GM12878 (cell line): ENCODE measurements at regions not wholly inside any gene's neighbourhood (a gene's known extent, or its start where the extent isn't known, plus 50 kb on each side); places are given as distances from the start of the nearest gene placed in this dataset.

ENCODE experiments used
- ATAC-seq: fragments of 200-7000 bp; cut with Tn5 transposase; 3 replicates; pipeline ENCODE4 v1.9.1; 2020; ENCODE audit warnings: mild to moderate bottlenecking, moderate library complexity
- BruUV-seq: library from RNA; stranded (reverse); fragments of 400-500 nt; replicated peaks from 2 replicates; lab custom pipeline; 2021; lab: Mats Ljungman, UMichigan
- CTCF ChIA-PET: fragments of 300-600 bp; sonication (Branson Sonifier 250); formaldehyde crosslinking; extraction: SDS; loops from one replicate; lab custom pipeline; 2021; ENCODE audit warnings: inconsistent platforms; lab: Yijun Ruan, JAX
- POLR2A ChIA-PET: fragments of 350-600 bp; formaldehyde crosslinking; extraction: SDS; loops from one replicate; lab custom pipeline; 2021; ENCODE audit warnings: inconsistent platforms; lab: Charles Lee
- RAD21 ChIA-PET: fragments of 300-600 bp; sonication (Branson Sonifier 250); formaldehyde crosslinking; loops from one replicate; lab custom pipeline; 2023; ENCODE audit warnings: antibody characterized with exemption; ENCODE audit not compliant: unreplicated experiment; lab: Charles Lee
- SMC1A ChIA-PET: fragments of 300-600 bp; sonication (Branson Sonifier 250); formaldehyde crosslinking; loops from one replicate; lab custom pipeline; 2023; ENCODE audit not compliant: unreplicated experiment, uncharacterized antibody; lab: Charles Lee
- DNase-seq: peaks from one replicate; pipeline ENCODE4 v3.0.0-alpha.2; 2011; ENCODE audit warnings: low read depth, low spot score
- FAIRE-seq: peaks from 3 replicates; lab custom pipeline; 2011; peaks lifted over from hg19 to GRCh38; lab: Jason Lieb, UNC
- H2AFZ ChIP-seq: 2 replicates; pipeline ENCODE4 v1.6.0; 2011; ENCODE audit warnings: low read depth, low read length, control low read depth; ENCODE audit not compliant: control insufficient read depth
- H3K27ac ChIP-seq: 2 replicates; pipeline ENCODE4 v1.5.1; 2011; ENCODE audit warnings: control low read depth; ENCODE audit not compliant: control insufficient read depth, insufficient read depth
- H3K27me3 ChIP-seq, 2 experiments: replicated peaks in 1 of 2; 2 replicates each; pipeline versions ENCODE4 v1.6.0 to v1.6.1; 2011; ENCODE audit warnings: low read length in 1 of 2; ENCODE audit not compliant: control insufficient read depth in 2 of 2, insufficient read depth in 2 of 2
- H3K36me3 ChIP-seq, 2 experiments: 2 replicates each; pipeline ENCODE4 v1.5.1; 2011; ENCODE audit warnings: low read length in 1 of 2; ENCODE audit not compliant: control insufficient read depth in 2 of 2, insufficient read depth in 2 of 2
- H3K4me1 ChIP-seq: 2 replicates; pipeline ENCODE4 v1.6.1; 2011; ENCODE audit warnings: mild to moderate bottlenecking, low read length, moderate library complexity, mixed read lengths; ENCODE audit not compliant: control insufficient read depth, insufficient read depth
- H3K4me2 ChIP-seq: 2 replicates; pipeline ENCODE4 v1.6.0; 2011; ENCODE audit warnings: control low read depth; ENCODE audit not compliant: control insufficient read depth, insufficient read depth
- H3K4me3 ChIP-seq: fragments of 200-600 bp; sonication (generic); 2 replicates; pipeline ENCODE4 v1.5.1; 2016
- H3K79me2 ChIP-seq: 2 replicates; pipeline ENCODE4 v1.6.0; 2011; ENCODE audit warnings: low read length; ENCODE audit not compliant: control insufficient read depth, insufficient read depth
- H3K9ac ChIP-seq: 2 replicates; pipeline ENCODE4 v1.8.0; 2011; ENCODE audit warnings: low read length, control low read depth, mixed read lengths; ENCODE audit not compliant: control insufficient read depth, insufficient read depth
- H3K9me3 ChIP-seq: replicated peaks from 3 replicates; pipeline ENCODE4 v1.5.1; 2011; ENCODE audit warnings: mild to moderate bottlenecking, low read length; ENCODE audit not compliant: control insufficient read depth, insufficient read depth
- H4K20me1 ChIP-seq: 2 replicates; pipeline ENCODE4 v1.6.0; 2011; ENCODE audit not compliant: control insufficient read depth, insufficient read depth
- IKZF2 ChIP-seq, 2 experiments: fragments of 450-650 bp; IDR thresholded peaks; 2 replicates each; pipeline ENCODE4 v1.6.1; 2017; ENCODE audit warnings: mild to moderate bottlenecking in 2 of 2, moderate library complexity in 2 of 2
- IRF4 ChIP-seq: IDR thresholded peaks from 2 replicates; pipeline ENCODE4 v1.6.1; 2011; ENCODE audit warnings: low read depth, low read length
- KAT2A ChIP-seq: conservative IDR thresholded peaks from 2 replicates; pipeline ENCODE4 v1.6.1; 2011; ENCODE audit warnings: low read depth, low read length; ENCODE audit not compliant: control insufficient read depth
- WGBS: methylation state at CpG from one replicate; pipeline ENCODE4 v1.1.6; 2016; ENCODE audit warnings: low lambda C conversion rate; ENCODE audit not compliant: insufficient replicate concordance, insufficient coverage; ENCODE audit errors: missing lambda C conversion rate; 5-methylcytosine and 5-hydroxymethylcytosine counted together
- in situ Hi-C: fragments of 300-500 bp; cut with MboI; formaldehyde crosslinking; loops from 9 replicates; pipeline ENCODE4 v1.14.3; 2018; ENCODE audit warnings: mixed read lengths
- intact Hi-C: fragments of 100-400 bp; cut with micrococcal nuclease; formaldehyde crosslinking; loops from one replicate; pipeline ENCODE4 v1.14.2; 2022; ENCODE audit not compliant: unreplicated experiment
- TF ChIP-seq, protein P1 (sequence below): fragments of 450-650 bp; formaldehyde crosslinking; IDR thresholded peaks from 2 replicates; pipeline ENCODE4 v1.4.0; 2022; ENCODE audit warnings: mild to moderate bottlenecking, moderate library complexity
- TF ChIP-seq, protein P2 (sequence below): IDR thresholded peaks from 2 replicates; pipeline ENCODE4 v1.6.1; 2012; ENCODE audit warnings: low read length, inconsistent platforms
- TF ChIP-seq, protein P3 (sequence below): fragments of 450-650 bp; IDR thresholded peaks from 2 replicates; pipeline ENCODE4 v1.6.1; 2018; ENCODE audit warnings: mild to moderate bottlenecking, low read depth, moderate library complexity; ENCODE audit not compliant: partially characterized antibody
- TF ChIP-seq, protein P4 (sequence below): fragments of 450-650 bp; IDR thresholded peaks from 2 replicates; pipeline ENCODE4 v1.6.1; 2018; ENCODE audit warnings: borderline replicate concordance, mild to moderate bottlenecking; ENCODE audit not compliant: partially characterized antibody

DNA sequence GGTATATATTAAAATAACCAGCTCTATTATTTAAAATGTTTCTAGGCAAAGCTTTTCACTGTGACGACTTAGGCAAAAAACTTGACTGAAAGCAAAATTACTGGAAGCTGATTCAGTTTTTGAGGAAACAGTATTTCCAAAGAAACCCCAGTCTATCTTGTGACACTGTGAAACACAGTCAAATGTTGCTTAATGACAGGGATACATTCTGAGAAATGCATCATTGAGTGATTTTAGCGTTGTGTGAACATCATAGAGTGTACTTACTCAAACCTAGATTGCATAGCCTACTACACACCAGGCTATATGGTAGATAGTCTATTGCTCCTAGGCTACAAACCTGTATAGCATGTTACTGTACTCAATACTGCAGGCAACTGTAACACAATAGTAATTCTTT, 116.9 kb upstream of the KCNK1 start:
- WGBS, result 0% methylated on average over 2 of the region's 2 CpGs
- Histone ChIP-seq H2AFZ (no peak overlapping the region), H3K79me2 (no peaks in the 10 kb centered on the region), H3K27ac (no peak overlapping the region), H3K9me3 (no peaks in the 10 kb centered on the region), H3K4me2 (no peak overlapping the region), H3K9ac (no peak overlapping the region), H3K27me3 (no peaks in the 10 kb centered on the region), H4K20me1 (no peaks in the 10 kb centered on the region), H3K4me1 (no peaks in the 10 kb centered on the region), H3K4me3 (no peak overlapping the region), H3K36me3 (no peaks in the 10 kb centered on the region)
- no TSS peak for BruUV-seq
- ChIA-PET POLR2A (no interaction called here), SMC1A (interaction anchor here (0.6 to 0.7 kb wide), 2 partner anchors 31 to 290 kb away, joined by 3 read pairs; no protein-coding TSS in a partner anchor), RAD21 (interaction anchor here (1.0 kb wide), 1 partner anchor 56 kb away, joined by 3 read pairs; no protein-coding TSS in a partner anchor), CTCF (interaction anchor here (1.3 kb wide), 1 partner anchor 9 kb away, joined by 4 read pairs; no protein-coding TSS in a partner anchor)
- intact Hi-C loops, result no loop called here
- in situ Hi-C loops, result no loop called here
- FAIRE-seq (no peak), DNase-seq (no peak), ATAC-seq (no peak)
- TF ChIP-seq, protein P1, sequence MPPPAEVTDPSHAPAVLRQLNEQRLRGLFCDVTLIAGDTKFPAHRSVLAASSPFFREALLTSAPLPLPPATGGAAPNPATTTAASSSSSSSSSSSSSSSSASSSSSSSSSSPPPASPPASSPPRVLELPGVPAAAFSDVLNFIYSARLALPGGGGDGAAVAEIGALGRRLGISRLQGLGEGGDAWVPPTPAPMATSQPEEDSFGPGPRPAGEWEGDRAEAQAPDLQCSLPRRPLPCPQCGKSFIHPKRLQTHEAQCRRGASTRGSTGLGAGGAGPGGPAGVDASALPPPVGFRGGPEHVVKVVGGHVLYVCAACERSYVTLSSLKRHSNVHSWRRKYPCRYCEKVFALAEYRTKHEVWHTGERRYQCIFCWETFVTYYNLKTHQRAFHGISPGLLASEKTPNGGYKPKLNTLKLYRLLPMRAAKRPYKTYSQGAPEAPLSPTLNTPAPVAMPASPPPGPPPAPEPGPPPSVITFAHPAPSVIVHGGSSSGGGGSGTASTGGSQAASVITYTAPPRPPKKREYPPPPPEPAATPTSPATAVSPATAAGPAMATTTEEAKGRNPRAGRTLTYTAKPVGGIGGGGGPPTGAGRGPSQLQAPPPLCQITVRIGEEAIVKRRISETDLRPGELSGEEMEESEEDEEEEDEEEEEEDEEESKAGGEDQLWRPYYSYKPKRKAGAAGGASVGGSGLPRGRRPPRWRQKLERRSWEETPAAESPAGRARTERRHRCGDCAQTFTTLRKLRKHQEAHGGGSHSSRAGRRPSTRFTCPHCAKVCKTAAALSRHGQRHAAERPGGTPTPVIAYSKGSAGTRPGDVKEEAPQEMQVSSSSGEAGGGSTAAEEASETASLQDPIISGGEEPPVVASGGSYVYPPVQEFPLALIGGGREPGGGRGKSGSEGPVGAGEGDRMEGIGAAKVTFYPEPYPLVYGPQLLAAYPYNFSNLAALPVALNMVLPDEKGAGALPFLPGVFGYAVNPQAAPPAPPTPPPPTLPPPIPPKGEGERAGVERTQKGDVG (CRISPR knock-in tag), result no peak
- TF ChIP-seq, protein P2, sequence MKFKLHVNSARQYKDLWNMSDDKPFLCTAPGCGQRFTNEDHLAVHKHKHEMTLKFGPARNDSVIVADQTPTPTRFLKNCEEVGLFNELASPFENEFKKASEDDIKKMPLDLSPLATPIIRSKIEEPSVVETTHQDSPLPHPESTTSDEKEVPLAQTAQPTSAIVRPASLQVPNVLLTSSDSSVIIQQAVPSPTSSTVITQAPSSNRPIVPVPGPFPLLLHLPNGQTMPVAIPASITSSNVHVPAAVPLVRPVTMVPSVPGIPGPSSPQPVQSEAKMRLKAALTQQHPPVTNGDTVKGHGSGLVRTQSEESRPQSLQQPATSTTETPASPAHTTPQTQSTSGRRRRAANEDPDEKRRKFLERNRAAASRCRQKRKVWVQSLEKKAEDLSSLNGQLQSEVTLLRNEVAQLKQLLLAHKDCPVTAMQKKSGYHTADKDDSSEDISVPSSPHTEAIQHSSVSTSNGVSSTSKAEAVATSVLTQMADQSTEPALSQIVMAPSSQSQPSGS, result no peak
- TF ChIP-seq IKZF2 (IDR thresholded peaks at IDR 0.05), result no peak
- TF ChIP-seq, protein P3, sequence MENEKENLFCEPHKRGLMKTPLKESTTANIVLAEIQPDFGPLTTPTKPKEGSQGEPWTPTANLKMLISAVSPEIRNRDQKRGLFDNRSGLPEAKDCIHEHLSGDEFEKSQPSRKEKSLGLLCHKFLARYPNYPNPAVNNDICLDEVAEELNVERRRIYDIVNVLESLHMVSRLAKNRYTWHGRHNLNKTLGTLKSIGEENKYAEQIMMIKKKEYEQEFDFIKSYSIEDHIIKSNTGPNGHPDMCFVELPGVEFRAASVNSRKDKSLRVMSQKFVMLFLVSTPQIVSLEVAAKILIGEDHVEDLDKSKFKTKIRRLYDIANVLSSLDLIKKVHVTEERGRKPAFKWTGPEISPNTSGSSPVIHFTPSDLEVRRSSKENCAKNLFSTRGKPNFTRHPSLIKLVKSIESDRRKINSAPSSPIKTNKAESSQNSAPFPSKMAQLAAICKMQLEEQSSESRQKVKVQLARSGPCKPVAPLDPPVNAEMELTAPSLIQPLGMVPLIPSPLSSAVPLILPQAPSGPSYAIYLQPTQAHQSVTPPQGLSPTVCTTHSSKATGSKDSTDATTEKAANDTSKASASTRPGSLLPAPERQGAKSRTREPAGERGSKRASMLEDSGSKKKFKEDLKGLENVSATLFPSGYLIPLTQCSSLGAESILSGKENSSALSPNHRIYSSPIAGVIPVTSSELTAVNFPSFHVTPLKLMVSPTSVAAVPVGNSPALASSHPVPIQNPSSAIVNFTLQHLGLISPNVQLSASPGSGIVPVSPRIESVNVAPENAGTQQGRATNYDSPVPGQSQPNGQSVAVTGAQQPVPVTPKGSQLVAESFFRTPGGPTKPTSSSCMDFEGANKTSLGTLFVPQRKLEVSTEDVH, result no peak
- TF ChIP-seq, protein P4, sequence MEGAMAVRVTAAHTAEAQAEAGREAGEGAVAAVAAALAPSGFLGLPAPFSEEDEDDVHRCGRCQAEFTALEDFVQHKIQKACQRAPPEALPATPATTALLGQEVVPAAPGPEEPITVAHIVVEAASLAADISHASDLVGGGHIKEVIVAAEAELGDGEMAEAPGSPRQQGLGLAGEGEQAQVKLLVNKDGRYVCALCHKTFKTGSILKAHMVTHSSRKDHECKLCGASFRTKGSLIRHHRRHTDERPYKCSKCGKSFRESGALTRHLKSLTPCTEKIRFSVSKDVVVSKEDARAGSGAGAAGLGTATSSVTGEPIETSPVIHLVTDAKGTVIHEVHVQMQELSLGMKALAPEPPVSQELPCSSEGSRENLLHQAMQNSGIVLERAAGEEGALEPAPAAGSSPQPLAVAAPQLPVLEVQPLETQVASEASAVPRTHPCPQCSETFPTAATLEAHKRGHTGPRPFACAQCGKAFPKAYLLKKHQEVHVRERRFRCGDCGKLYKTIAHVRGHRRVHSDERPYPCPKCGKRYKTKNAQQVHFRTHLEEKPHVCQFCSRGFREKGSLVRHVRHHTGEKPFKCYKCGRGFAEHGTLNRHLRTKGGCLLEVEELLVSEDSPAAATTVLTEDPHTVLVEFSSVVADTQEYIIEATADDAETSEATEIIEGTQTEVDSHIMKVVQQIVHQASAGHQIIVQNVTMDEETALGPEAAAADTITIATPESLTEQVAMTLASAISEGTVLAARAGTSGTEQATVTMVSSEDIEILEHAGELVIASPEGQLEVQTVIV, result no peak
- no peak for TF ChIP-seq IRF4
- TF ChIP-seq KAT2A, result no peak
